AG09319 (cell line): ENCODE measurements at regions not wholly inside any gene's neighbourhood (a gene's known extent, or its start where the extent isn't known, plus 50 kb on each side); places are given as distances from the start of the nearest gene placed in this dataset.

Source experiments
- DNase-seq: peaks from one replicate; pipeline ENCODE4 v3.0.0-alpha.2; 2010; ENCODE audit warnings: low read depth; ENCODE audit errors: extremely low read depth
- TF ChIP-seq, protein P1 (sequence below): IDR thresholded peaks from 2 replicates; pipeline ENCODE4 v1.5.1; 2011; ENCODE audit warnings: low read depth, mild to moderate bottlenecking, inconsistent platforms, low read length, moderate library complexity

DNA sequence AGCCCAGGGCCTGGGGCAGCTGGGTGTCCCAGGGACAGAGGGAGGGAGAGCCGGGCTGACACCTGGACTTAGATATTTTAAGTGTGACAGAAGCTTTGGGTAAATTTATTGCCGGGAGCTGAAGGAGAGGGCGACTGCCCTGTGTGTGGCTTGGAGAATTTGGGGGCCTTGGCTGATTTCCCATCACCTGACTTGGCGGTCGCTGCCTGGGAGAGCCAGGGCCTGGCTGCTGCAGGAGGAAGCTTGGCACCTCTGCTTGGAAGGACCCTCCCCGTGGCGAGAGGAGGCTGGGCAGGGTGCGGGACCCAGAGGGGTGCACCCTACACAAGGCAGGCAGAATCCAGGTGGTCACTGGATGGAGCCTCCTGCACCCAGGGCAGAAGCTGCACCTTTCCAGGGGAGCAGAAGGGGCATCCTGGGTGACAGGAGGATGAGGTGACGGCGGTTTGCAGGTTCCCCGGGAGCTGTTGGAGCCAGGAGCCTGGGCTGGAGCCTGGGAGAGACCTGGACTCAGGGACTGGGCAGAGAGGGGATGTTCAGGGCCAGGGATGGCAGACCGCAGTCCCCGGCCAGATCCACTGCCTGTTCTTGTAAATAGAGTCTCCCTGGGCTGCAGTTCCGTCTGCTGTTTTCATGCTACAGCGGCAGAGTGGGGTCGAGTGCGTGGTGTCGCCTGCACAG is 72.0 kb downstream of the RGS12 start:
- TF ChIP-seq, protein P1, sequence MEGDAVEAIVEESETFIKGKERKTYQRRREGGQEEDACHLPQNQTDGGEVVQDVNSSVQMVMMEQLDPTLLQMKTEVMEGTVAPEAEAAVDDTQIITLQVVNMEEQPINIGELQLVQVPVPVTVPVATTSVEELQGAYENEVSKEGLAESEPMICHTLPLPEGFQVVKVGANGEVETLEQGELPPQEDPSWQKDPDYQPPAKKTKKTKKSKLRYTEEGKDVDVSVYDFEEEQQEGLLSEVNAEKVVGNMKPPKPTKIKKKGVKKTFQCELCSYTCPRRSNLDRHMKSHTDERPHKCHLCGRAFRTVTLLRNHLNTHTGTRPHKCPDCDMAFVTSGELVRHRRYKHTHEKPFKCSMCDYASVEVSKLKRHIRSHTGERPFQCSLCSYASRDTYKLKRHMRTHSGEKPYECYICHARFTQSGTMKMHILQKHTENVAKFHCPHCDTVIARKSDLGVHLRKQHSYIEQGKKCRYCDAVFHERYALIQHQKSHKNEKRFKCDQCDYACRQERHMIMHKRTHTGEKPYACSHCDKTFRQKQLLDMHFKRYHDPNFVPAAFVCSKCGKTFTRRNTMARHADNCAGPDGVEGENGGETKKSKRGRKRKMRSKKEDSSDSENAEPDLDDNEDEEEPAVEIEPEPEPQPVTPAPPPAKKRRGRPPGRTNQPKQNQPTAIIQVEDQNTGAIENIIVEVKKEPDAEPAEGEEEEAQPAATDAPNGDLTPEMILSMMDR: no peak
- no peak for DNase-seq

DNA sequence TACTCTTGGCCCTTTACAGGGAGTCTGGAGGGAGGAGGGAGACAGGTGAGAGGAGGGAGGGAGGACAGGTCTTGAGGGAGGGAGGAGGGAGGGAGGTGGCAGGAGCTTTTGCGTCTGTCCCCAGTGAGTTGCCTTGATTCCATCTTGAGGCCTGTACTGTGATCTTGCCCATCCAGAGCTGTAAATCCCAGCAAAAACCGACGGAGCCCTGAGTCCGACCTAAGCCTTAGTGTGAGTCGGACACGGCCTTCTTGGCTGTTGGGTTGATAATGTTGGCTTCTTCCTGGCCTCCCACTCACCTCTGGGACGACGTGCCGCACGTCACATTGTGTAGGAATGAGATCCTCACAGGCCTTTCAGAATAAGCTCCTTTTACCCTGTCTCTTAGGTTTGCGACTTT is 72.5 kb downstream of the RGS12 start:
- no peak for DNase-seq
- TF ChIP-seq, protein P1: no peak

DNA sequence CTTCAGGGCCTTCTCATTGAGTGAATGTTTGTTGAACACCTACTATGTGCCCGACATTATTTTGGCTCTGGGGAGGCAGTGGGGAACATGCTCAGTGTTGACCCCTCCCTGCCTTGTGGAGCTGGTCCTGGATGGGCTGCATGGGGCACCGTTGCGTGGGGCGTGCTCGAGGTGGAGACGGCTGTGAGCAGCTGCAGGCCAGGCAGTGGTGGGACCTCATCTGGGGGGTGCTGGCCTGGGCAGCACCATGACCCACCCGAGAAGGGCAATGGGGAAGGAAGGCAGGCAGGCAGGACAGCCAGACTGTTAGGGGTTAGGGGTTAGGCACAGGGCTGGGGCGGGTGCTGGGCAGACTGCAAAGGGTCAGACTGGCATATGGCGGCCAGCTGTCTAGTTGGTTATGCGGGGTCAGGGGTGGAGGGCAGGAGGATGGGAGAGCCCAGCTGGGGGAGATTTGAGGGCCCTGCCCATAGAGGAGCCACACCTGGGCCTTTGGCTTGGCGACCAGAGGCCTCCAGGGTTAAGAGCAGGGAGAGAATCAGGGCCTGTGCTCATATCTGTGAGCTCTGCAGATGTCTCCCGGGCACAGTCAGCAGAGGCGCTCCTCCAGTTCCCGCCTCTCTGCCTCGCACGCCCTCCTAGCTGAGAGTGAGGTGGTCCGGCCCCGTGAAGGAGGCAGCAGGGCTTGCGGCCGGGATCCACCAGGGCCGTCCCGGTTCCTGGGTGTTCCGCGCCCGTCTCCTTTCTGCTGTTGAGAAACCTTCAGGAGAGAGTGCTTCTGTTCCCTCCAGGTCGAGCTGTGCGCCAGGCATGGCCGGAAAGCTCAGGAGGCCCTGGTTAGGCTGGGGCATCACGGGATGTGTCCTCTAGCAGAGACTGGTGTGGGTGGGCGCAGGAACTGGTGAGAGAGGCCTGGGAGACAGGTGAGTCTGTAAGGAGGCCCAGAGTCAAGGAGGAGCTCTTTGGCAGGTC is 73.3 kb downstream of the RGS12 start:
- TF ChIP-seq, protein P1: no peak
- no peak for DNase-seq

DNA sequence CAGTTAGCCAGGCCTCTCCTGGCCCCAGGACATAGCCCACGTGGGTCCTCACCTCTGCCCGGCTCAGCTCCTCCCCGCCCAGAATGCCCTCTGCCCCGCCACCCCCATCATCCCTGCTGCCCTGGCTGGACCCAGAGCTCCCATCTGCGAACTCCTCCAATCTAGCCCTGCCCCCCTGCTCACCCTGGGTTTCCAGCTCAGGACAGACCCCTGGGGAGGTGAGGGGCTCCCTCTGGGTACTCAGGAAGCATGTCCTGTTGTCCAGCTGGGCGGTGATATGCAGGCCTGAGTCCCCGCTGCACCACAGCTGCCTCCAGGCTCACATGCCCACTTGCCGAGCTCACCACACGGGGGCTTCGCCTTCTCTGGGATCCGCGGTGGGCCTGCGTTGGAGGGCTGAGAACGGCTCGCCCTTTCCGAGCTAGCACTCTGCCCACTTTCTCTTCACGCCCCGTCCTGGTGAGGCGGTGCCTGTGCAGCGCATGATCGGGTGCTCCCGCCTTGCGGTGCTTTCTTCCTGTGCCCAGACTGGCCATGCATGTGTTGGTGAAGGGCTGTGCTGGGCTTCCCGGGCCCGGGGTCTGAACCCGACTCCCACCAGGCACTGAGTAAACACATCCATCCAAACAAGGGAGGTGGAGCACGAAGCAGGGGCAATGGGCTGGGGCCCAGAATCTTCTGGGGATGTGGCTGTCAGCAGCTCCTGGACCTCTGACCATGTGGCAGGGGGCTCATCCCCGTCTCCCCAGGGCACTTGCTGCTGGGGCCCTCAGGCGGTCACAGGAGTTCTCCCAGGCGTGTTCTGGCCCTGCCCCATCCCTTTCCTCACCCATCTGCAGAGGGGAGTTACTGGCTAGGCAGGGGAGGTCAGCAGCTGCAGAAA is 74.3 kb downstream of the RGS12 start:
- DNase-seq: no peak
- TF ChIP-seq, protein P1: no peak

DNA sequence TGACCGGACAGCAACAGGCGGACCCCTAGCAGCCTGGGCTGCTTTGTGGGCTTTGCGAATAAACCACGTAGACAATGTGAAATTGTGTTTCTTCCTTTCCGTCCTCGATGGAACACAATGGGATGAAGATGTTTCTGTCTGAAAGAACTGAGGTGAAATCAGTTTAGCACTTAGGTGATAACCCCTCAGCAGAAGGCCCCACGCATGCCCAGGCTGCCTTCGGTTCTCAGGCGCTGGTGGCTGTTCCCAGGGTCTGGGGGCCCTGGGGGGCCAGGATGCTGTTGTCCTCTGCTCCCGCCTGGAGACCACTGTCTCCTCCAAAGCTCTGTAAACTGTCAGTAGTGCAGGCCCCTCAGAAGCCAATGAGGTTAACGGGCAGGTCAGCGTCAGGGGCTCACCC is 73.9 kb upstream of the HGFAC start:
- DNase-seq: no peak
- TF ChIP-seq, protein P1: no peak

DNA sequence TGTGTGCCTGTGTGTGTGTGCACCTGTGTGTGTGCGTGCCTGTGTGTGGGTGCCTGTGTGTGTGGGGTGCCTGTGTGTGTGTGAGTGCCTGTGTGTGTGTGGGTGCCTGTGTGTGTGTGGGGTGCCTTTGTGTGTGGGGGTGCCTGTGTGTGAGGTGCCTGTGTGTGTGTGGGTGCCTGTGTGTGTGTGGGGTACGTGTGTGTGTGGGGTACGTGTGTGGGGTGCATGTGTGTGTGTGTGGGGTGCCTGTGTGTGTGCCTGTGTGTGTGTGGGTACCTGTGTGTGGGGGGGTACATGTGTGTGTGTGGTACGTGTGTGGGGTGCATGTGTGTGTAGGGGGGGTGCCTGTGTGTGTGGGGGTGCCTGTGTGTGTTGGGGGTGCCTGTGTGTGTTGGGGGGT is 73.4 kb upstream of the HGFAC start:
- no peak for DNase-seq
- TF ChIP-seq, protein P1: no peak
